ENCODE measurements at regions not wholly inside any gene's neighbourhood (a gene's known extent, or its start where the extent isn't known, plus 50 kb on each side); places are given as distances from the start of the nearest gene placed in this dataset.

- Mint-ChIP-seq H3K27ac (no peak overlapping the region), H3K27me3 (no peaks in the 10 kb centered on the region), H3K9me3 (no peaks in the 10 kb centered on the region), H3K4me1 (no peaks in the 10 kb centered on the region), H3K36me3 (ENCODE audit: low read depth) (no peaks in the 10 kb centered on the region), H3K4me3 (no peak overlapping the region)
- CTCF ChIA-PET = no interaction called here
- TF ChIP-seq CTCF (IDR thresholded peaks at IDR 0.05) = no peak
- no peak for ATAC-seq (ENCODE audit: low read depth)
- intact Hi-C loops (cut with micrococcal nuclease) = no loop called here
- no peak for DNase-seq
- POLR2A ChIA-PET = no interaction called here
These were observed 276.2 kb upstream of the LRRC7 start for GRCh38 chr1:69291541-69291940.

GRCh38 chr1:69292833-69293232 lies 274.9 kb upstream of the LRRC7 start:
- Mint-ChIP-seq H3K4me3 (no peak overlapping the region), H3K27me3 (no peaks in the 10 kb centered on the region), H3K36me3 (ENCODE audit: low read depth) (no peaks in the 10 kb centered on the region), H3K27ac (no peak overlapping the region), H3K4me1 (no peaks in the 10 kb centered on the region), H3K9me3 (no peaks in the 10 kb centered on the region)
- TF ChIP-seq CTCF (IDR thresholded peaks at IDR 0.05) = no peak
- no peak for DNase-seq
- POLR2A ChIA-PET = no interaction called here
- intact Hi-C loops (cut with micrococcal nuclease) = no loop called here
- no peak for ATAC-seq (ENCODE audit: low read depth)
- CTCF ChIA-PET = no interaction called here

GRCh38 chr1:69294171-69294570 lies 273.6 kb upstream of the LRRC7 start:
- intact Hi-C loops (cut with micrococcal nuclease) = no loop called here
- Mint-ChIP-seq H3K9me3 (no peaks in the 10 kb centered on the region), H3K27ac (no peak overlapping the region), H3K27me3 (no peaks in the 10 kb centered on the region), H3K36me3 (ENCODE audit: low read depth) (no peaks in the 10 kb centered on the region), H3K4me3 (no peak overlapping the region), H3K4me1 (no peaks in the 10 kb centered on the region)
- DNase-seq = no peak
- ATAC-seq (ENCODE audit: low read depth) = no peak
- ChIA-PET CTCF (no interaction called here), POLR2A (no interaction called here)
- TF ChIP-seq CTCF (IDR thresholded peaks at IDR 0.05) = no peak

GRCh38 chr1:69295265-69295664 lies 272.5 kb upstream of the LRRC7 start:
- Mint-ChIP-seq H3K4me3 (no peak overlapping the region), H3K27me3 (no peaks in the 10 kb centered on the region), H3K4me1 (no peaks in the 10 kb centered on the region), H3K9me3 (no peaks in the 10 kb centered on the region), H3K27ac (no peak overlapping the region), H3K36me3 (ENCODE audit: low read depth) (no peaks in the 10 kb centered on the region)
- intact Hi-C loops (cut with micrococcal nuclease) = no loop called here
- TF ChIP-seq CTCF (IDR thresholded peaks at IDR 0.05) = no peak
- DNase-seq (no peak), ATAC-seq (ENCODE audit: low read depth) (no peak)
- ChIA-PET CTCF (no interaction called here), POLR2A (no interaction called here)

GRCh38 chr1:69305621-69306020 lies 262.1 kb upstream of the LRRC7 start:
- ATAC-seq (ENCODE audit: low read depth) (no peak), DNase-seq (no peak)
- intact Hi-C loops (cut with micrococcal nuclease) = no loop called here
- no peak for TF ChIP-seq CTCF (IDR thresholded peaks at IDR 0.05)
- ChIA-PET CTCF (no interaction called here), POLR2A (no interaction called here)
- Mint-ChIP-seq H3K36me3 (ENCODE audit: low read depth) (no peaks in the 10 kb centered on the region), H3K27ac (no peak overlapping the region), H3K9me3 (peaks cover 2% of the 10 kb centered on the region), H3K4me1 (no peaks in the 10 kb centered on the region), H3K27me3 (no peaks in the 10 kb centered on the region), H3K4me3 (no peak overlapping the region)

All from activated B cell treated with CpG ODN at 0.5 μM for 24 hours (primary cell).